ENCODE measurements at regions not wholly inside any gene's neighbourhood (a gene's known extent, or its start where the extent isn't known, plus 50 kb on each side); places are given as distances from the start of the nearest gene placed in this dataset.

GRCh38 chr6:138570725-138571029, 71.4 kb upstream of the NHSL1 start:
- H3K4me3 Mint-ChIP-seq: no peak overlapping the region
- H3K4me1 Mint-ChIP-seq: no peaks in the 10 kb centered on the region
- H3K36me3 Mint-ChIP-seq: no peaks in the 10 kb centered on the region
- DNase-seq: no peak
- H3K9me3 Mint-ChIP-seq: no peaks in the 10 kb centered on the region
- no peaks in the 10 kb centered on the region for H3K27me3 Mint-ChIP-seq
- H3K27ac Mint-ChIP-seq: no peak overlapping the region
- CTCF ChIA-PET: interaction anchor here (1.5 kb wide), 1 partner anchor 19 kb away, joined by 4 read pairs; no protein-coding TSS in a partner anchor

GRCh38 chr6:138571181-138571580, 71.9 kb upstream of the NHSL1 start:
- DNase-seq: no peak
- CTCF ChIA-PET: interaction anchor here (1.5 kb wide), 1 partner anchor 18 kb away, joined by 4 read pairs; no protein-coding TSS in a partner anchor
- Mint-ChIP-seq H3K4me1 (no peaks in the 10 kb centered on the region), H3K9me3 (no peaks in the 10 kb centered on the region), H3K36me3 (no peaks in the 10 kb centered on the region), H3K27ac (no peak overlapping the region), H3K4me3 (no peak overlapping the region), H3K27me3 (no peaks in the 10 kb centered on the region)

- DNase-seq: no peak
- Mint-ChIP-seq H3K27ac (no peak overlapping the region), H3K4me3 (no peak overlapping the region), H3K27me3 (no peaks in the 10 kb centered on the region), H3K9me3 (no peaks in the 10 kb centered on the region), H3K36me3 (no peaks in the 10 kb centered on the region), H3K4me1 (no peaks in the 10 kb centered on the region)
- CTCF ChIA-PET: interaction anchor here (1.5 kb wide), 1 partner anchor 18 kb away, joined by 4 read pairs; no protein-coding TSS in a partner anchor
Observed at GRCh38 chr6:138571585-138572166, 72.4 kb upstream of the NHSL1 start.

GRCh38 chr6:138572167-138572875, 73.0 kb upstream of the NHSL1 start:
- Mint-ChIP-seq H3K27ac (no peak overlapping the region), H3K9me3 (no peaks in the 10 kb centered on the region), H3K4me1 (no peaks in the 10 kb centered on the region), H3K27me3 (peaks cover 3% of the 10 kb centered on the region), H3K4me3 (no peak overlapping the region), H3K36me3 (no peaks in the 10 kb centered on the region)
- DNase-seq: peak; percentile 21
- CTCF ChIA-PET: interaction anchor here (1.0 kb wide), 1 partner anchor 18 kb away, joined by 3 read pairs; no protein-coding TSS in a partner anchor

- Mint-ChIP-seq H3K27me3 (peaks cover 5% of the 10 kb centered on the region), H3K27ac (no peak overlapping the region), H3K9me3 (no peaks in the 10 kb centered on the region), H3K4me1 (no peaks in the 10 kb centered on the region), H3K36me3 (no peaks in the 10 kb centered on the region), H3K4me3 (no peak overlapping the region)
- CTCF ChIA-PET: interaction anchor here (1.0 to 1.5 kb wide), 2 partner anchors 13 to 17 kb away, joined by 3 to 4 read pairs; no protein-coding TSS in a partner anchor
- no peak for DNase-seq
Observed at GRCh38 chr6:138572885-138573284, 73.6 kb upstream of the NHSL1 start.

- Mint-ChIP-seq H3K9me3 (no peaks in the 10 kb centered on the region), H3K4me1 (no peaks in the 10 kb centered on the region), H3K4me3 (no peak overlapping the region), H3K27me3 (peaks cover 5% of the 10 kb centered on the region), H3K27ac (no peak overlapping the region), H3K36me3 (no peaks in the 10 kb centered on the region)
- CTCF ChIA-PET: interaction anchor here (0.9 kb wide), 1 partner anchor 13 kb away, joined by 3 read pairs; no protein-coding TSS in a partner anchor
- no peak for DNase-seq
Observed at GRCh38 chr6:138575257-138575656, 76.0 kb upstream of the NHSL1 start.

GRCh38 chr6:138576313-138576712, 77.0 kb upstream of the NHSL1 start:
- Mint-ChIP-seq H3K27ac (no peak overlapping the region), H3K27me3 (peaks cover 9% of the 10 kb centered on the region), H3K4me1 (no peaks in the 10 kb centered on the region), H3K36me3 (no peaks in the 10 kb centered on the region), H3K9me3 (no peaks in the 10 kb centered on the region), H3K4me3 (no peak overlapping the region)
- CTCF ChIA-PET: interaction anchor here (0.9 kb wide), 1 partner anchor 12 kb away, joined by 3 read pairs; no protein-coding TSS in a partner anchor
- DNase-seq: no peak

- no peaks in the 10 kb centered on the region for H3K36me3 Mint-ChIP-seq
- CTCF ChIA-PET: interaction anchor here (0.5 kb wide), 1 partner anchor 8 kb away, joined by 3 read pairs; no protein-coding TSS in a partner anchor
- H3K4me1 Mint-ChIP-seq: no peaks in the 10 kb centered on the region
- H3K9me3 Mint-ChIP-seq: no peaks in the 10 kb centered on the region
- H3K27me3 Mint-ChIP-seq: peaks cover 9% of the 10 kb centered on the region
- no peak overlapping the region for H3K4me3 Mint-ChIP-seq
- H3K27ac Mint-ChIP-seq: no peak overlapping the region
- no peak for DNase-seq
Observed at GRCh38 chr6:138577151-138577915, 78.0 kb upstream of the NHSL1 start.

- no peaks in the 10 kb centered on the region for H3K9me3 Mint-ChIP-seq
- H3K27ac Mint-ChIP-seq: no peak overlapping the region
- H3K4me3 Mint-ChIP-seq: no peak overlapping the region
- CTCF ChIA-PET: interaction anchor here (0.9 to 1.0 kb wide), 2 partner anchors 10 to 182 kb away, joined by 3 read pairs; no protein-coding TSS in a partner anchor
- H3K4me1 Mint-ChIP-seq: peaks cover 7% of the 10 kb centered on the region
- H3K27me3 Mint-ChIP-seq: peaks cover 15% of the 10 kb centered on the region
- no peak for DNase-seq
- no peaks in the 10 kb centered on the region for H3K36me3 Mint-ChIP-seq
Observed at GRCh38 chr6:138580040-138580439, 80.7 kb upstream of the NHSL1 start.

GRCh38 chr6:138580801-138581200, 81.5 kb upstream of the NHSL1 start:
- Mint-ChIP-seq H3K9me3 (no peaks in the 10 kb centered on the region), H3K4me3 (no peak overlapping the region), H3K36me3 (no peaks in the 10 kb centered on the region), H3K4me1 (peaks cover 9% of the 10 kb centered on the region), H3K27me3 (peaks cover 16% of the 10 kb centered on the region), H3K27ac (no peak overlapping the region)
- no peak for DNase-seq
- CTCF ChIA-PET: interaction anchor here (0.9 to 1.0 kb wide), 2 partner anchors 9 to 181 kb away, joined by 3 read pairs; no protein-coding TSS in a partner anchor

- Mint-ChIP-seq H3K36me3 (no peaks in the 10 kb centered on the region), H3K4me1 (peaks cover 18% of the 10 kb centered on the region), H3K9me3 (no peaks in the 10 kb centered on the region), H3K27me3 (peaks cover 11% of the 10 kb centered on the region), H3K27ac (no peak overlapping the region), H3K4me3 (no peak overlapping the region)
- CTCF ChIA-PET: no interaction called here
- no peak for DNase-seq
Observed at GRCh38 chr6:138582573-138582972, 83.3 kb upstream of the NHSL1 start.

GRCh38 chr6:138586638-138587037, 87.3 kb upstream of the NHSL1 start:
- CTCF ChIA-PET: interaction anchor here (0.7 to 1.4 kb wide), 4 partner anchors 13 to 185 kb away, joined by 3 to 6 read pairs (median 4); no protein-coding TSS in a partner anchor
- Mint-ChIP-seq H3K27ac (no peak overlapping the region), H3K36me3 (no peaks in the 10 kb centered on the region), H3K4me1 (peaks cover 24% of the 10 kb centered on the region), H3K9me3 (no peaks in the 10 kb centered on the region), H3K4me3 (no peak overlapping the region), H3K27me3 (peaks cover 7% of the 10 kb centered on the region)
- peak; percentile 23 for DNase-seq

GRCh38 chr6:138588805-138589434, 89.6 kb upstream of the NHSL1 start:
- Mint-ChIP-seq H3K4me1 (peaks cover 43% of the 10 kb centered on the region), H3K36me3 (no peaks in the 10 kb centered on the region), H3K9me3 (no peaks in the 10 kb centered on the region), H3K4me3 (no peak overlapping the region), H3K27ac (no peak overlapping the region), H3K27me3 (peaks cover 7% of the 10 kb centered on the region)
- peak; percentile 63 for DNase-seq
- CTCF ChIA-PET: interaction anchor here (0.7 to 6.2 kb wide), 13 partner anchors 9 to 474 kb away, joined by 3 to 96 read pairs (median 4); no protein-coding TSS in a partner anchor

Measured in activated naive CD4-positive, alpha-beta T cell treated with anti-CD3 and anti-CD28 coated beads, Interleukin-2, amount 10 ng/mL, durations not matched to agents 7 days and 5 days (primary cell).